Activated CD4-positive, alpha-beta T cell treated with anti-CD3 and anti-CD28 coated beads, Interleukin-2, Interleukin-6, amounts not matched to agents 100 ng/mL and 50 ng/mL, durations not matched to agents 16 hours and 8 hours (primary cell): ENCODE measurements at regions not wholly inside any gene's neighbourhood (a gene's known extent, or its start where the extent isn't known, plus 50 kb on each side); places are given as distances from the start of the nearest gene placed in this dataset.
"Not testable (repeated sequence)": the region's sequence is repeated elsewhere in the genome, so short reads cannot be mapped to it uniquely, and the experiment has no call there.

Experiments used
- DNase-seq: peaks from one replicate; pipeline ENCODE4 v3.0.0-alpha.2; 2020

DNA sequence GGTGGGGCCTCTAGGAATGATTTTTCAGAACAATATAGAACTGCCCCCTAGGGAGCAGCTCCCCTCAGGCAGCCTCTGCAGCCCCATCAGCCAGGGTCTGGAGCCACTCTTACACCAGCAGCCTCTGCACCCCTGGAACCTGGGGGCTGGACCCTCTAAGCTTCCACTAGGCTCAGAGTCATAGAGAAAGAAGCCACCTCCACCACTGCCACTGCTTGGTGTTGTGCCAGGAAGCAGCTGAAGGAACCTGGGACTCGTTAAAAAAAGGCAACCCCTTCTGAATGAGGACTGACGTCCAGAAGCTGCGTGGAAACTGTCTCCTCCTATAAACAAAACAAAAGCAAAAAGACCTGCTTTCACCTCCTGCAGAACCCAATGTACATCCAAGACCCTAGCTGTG lies 98.1 kb upstream of the HS6ST1 start:
- no peak for DNase-seq

DNA sequence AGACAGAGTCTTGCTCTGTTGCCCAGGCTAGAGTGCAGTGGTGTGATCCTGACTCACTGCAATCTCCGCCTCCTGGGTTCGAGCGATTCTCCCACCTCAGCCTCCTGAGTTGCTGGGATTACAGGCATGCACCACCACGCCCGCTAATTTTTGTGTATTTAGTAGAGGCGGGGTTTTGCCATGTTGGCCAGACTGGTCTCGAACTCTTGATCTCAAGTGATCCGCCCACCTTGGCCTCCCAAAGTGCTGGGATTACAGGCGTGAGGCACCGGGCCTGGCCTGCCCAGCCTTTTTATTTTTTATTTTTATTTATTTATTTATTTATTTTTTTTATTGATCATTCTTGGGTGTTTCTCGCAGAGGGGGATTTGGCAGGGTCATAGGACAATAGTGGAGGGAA lies 98.6 kb upstream of the HS6ST1 start:
- not testable (repeated sequence) for DNase-seq

DNA sequence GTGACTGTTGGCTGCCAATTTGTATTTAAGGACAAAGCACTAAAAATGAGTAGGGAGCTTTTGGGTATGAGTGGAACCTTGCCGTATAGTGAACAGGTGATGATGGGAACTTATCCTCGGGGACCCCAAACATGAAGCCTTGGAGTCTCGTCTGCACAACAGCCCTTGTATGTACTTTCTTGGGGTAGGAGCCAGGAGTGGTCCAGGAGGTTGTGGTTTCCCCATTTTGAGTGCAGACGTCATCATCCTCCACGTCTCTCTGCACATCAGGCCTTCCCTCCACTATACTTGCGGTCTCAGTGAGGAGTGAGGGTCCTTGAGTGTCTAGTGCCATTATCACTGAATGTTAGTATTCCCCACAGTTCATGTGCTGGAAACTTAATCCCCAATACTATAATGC lies 101.5 kb upstream of the HS6ST1 start:
- DNase-seq = no peak

DNA sequence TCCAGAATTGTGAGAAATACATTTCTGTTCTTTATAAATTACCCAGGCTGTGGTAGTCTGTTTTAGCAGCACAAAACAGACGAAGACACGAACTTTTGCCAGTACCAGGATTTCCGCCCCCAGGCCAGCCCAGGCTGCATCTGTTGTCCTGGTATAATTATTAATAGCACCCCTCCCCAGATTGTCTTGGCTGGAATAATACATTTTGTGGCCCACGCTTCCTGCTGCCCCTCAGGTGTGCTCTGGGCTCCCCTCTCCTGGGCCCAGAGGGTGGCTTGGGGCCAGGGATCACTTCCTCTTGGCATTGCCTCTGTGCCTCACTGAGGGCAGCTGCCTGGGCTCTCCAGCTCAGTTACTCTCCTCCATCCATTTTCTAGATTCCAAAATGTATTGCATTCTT lies 102.1 kb upstream of the HS6ST1 start:
- no peak for DNase-seq

DNA sequence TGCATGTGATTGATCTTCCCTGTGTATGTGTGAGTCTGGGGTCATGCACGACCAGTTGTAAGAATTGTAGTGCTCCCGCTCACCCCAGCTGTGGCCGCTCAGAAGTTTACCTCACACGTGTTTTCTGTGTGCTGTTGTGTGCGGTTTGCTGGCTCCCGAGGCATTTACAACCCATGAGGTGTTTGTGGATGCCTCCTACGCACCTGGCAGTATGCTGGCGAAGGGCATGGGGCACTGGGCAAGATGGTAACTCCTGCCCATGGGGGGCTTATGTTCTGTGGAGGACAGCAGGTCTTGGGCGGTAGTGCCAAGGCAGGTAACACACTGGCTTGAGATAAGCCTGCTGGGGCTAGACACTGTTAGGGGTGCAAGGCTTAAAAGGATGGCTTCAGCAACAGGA lies 102.6 kb upstream of the HS6ST1 start:
- no peak for DNase-seq

DNA sequence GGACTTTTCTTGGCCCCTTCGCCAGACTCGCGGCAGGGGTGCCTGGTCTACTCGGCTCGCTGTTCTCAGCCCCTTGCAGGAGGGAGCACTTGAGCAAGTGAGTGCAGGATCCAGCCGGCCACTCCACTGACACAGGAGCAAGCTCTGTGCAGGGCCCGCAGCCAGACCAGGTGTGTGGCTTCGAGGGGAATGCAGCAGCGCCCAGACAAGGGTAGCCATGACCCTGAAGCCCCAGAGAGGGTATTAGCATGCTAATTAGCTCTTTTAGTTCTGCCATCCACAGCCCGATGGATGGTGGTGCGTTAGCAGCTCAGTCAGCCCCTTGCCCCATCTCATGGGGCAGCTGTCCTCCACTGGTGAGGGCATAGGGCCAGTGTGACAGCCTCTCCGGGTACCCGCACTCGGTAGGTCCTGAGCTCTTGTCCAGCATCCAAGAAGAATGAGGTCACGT lies 103.2 kb upstream of the HS6ST1 start:
- no peak for DNase-seq

DNA sequence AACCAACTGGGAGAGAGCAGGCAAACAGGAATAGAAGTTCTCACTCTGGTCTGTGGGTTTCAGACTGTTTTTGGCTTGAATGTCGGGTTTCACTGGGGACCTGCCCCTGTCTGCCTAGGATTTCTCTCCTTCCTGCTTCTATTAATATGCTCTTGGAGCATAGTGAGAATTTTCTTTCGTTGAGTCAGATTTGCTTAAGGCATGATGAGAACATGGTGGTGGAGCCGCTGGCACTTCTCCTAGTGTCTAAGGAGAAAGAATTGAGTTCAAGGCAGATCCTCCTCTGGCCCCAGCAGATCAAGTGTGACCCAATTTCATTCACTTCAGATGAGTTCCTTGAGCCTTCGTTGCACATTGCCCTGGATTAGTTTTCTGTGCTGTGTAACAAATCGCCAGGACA lies 103.9 kb upstream of the HS6ST1 start:
- no peak for DNase-seq

DNA sequence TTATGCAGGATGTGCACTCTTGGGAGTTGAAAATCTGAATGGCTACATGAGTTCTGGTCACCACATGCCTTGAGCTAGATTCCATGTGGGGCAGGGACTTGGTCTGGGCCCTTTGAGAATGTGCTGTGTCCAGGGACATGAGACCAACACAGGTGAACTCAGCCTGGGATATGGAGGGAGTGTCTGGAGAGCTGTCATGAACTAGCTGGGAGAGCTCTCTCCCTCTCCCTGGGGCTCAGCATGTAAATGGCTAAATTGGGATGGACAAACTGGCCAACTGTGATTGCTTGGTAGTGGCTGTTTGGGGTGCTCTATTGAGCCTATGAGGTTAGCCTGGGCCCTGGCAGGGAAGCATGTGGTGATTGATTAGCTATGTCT lies 105.1 kb upstream of the HS6ST1 start:
- DNase-seq = no peak

DNA sequence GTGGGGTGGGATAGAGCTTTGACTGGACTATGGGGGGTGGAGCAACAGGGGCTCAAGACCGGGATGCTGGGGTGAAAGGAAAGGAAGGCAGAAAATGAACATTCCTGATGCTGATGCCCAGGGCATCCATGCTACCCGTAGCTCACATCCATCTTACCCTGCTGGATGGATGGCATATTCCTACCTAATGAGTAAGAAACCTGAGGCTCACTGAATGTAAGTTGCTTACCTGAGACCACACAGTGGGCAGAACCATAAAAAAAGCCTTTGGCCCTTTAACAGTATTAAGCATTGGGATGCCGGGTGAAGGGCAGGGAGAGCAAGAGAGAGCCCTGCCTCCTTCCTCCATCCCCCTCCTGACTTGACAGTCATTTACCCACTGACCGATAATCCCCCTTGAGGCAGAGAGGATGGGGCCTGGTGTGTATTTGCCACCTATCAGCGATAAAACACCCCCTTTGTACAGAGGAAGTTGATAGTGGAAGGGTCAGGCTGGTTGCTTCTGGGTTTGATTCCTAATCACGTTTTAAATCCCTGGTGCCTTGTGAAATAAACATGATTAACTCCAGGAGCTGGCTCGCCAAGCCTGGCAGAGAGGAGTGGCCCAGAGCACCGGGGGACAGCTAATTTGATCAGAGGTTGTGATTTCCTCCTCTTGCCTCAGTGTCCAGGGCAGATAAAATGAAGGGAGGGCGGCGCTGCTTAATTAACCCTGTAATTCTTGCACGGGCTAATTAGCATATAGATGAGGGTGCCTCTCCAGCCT lies 105.9 kb upstream of the HS6ST1 start:
- no peak for DNase-seq

DNA sequence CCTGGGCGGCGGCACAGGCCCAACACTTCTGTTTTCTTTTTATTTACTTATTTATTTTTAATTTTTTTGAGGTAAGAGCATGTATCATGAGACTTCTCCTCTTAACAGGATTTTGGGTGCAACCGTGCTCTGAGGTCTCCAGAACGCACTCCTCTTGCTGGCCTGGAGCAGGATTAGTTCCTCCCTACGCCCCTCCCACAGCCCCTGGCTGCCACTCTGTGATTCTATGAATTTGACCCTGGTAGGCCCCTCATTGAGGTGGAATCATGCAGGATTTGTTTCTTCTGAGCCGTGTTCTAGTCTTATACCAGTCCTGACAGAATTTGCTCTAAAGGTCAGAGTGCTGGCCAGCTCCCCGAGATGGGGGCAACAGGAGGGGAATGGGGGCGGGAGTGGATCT lies 106.5 kb upstream of the HS6ST1 start:
- no peak for DNase-seq

DNA sequence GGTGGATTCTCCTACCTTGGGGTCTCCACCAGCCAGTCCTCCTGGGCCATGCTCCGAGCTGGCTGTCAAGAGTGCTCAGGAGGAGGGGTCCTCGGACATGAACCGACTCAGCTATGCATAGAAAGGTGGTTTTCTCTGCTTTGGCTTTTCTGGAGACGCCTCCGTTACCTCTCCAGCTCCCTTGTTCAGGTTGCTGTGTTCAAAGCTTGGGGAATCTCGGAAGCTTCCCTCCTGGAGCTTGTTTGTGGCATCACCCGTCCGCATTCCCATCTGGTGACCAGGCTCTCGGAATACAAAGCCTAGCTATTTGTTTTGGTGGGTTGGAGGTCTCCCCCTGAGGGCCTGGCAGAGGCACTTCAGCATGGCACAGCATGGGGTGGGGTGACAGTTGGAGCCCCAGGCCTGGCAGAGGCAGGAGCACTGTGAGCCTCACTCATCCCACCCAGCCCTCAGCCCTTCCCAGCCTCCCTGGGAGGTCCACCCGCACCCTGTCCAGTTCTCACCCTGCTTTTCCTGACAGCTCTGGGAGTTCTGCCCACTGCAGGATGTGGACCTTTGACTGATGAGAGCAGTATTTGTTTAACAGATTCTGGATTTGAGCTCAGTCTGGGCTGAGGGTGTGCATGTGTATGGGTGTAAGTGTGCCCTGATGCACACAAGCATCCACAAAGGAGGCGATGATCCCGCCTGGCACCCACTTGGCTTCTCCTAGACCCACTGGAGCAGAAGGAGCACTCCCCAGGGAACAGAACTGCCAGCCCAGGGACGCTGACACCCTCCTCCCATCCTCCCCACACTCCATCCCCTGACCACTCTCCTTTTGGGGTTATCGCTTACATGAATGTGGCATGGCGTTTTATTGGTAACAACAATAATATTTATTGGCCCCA lies 107.3 kb upstream of the HS6ST1 start:
- DNase-seq = no peak

DNA sequence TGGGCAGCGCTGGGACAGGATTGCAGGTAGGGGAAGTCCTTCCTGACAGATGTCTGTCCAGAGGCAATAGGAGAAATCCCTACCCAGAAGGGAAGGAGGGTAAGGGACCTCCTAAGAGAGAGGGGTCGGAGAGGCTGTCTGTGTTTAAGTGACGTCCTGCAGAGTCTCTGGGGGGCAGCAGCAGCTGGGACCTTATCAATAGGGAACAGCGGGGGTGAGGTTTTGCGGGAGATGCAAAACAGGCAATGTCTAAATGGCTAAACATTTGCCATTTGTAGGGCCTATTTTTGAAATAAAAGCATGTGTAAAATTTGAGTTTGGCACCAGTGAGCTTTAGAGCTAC lies 108.7 kb upstream of the HS6ST1 start:
- DNase-seq = no peak

DNA sequence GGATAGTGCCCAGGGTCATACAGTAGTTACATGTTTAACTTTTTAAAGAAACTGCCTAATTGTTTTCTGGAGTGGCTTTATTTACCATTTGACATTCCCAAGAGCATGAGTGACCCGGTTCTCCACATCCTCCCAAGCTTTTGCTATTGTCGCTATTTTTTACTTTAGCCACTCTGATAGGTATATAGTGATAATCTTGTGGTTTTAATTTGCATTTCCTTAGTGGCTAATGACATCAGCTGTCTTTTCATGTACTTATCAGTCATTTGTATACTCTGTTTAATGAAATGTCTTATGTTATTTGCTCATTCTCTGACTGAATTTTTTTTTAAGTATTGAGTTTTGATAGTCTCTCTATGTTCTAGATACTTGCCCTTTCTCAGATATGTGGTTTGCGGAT lies 109.7 kb upstream of the HS6ST1 start:
- no peak for DNase-seq

DNA sequence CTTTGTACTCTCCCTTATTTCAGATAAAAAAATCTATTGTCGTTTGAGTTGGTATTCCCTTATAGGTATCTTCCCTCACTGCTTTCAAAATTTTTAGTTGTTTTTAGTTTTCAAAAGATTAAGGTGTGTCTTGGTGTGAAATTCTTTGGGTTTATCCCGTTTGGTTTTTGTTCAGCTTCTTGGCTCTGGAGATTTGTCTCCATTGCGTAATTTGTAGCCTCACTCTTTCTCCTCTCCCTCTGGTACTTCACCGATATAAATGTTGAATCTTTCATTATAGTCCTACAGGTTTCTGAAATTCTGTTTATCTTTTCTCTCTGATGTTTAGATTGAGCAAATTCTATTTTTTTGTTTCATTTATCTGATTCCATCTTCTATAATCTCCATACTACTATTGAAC lies 113.8 kb upstream of the HS6ST1 start:
- no peak for DNase-seq

DNA sequence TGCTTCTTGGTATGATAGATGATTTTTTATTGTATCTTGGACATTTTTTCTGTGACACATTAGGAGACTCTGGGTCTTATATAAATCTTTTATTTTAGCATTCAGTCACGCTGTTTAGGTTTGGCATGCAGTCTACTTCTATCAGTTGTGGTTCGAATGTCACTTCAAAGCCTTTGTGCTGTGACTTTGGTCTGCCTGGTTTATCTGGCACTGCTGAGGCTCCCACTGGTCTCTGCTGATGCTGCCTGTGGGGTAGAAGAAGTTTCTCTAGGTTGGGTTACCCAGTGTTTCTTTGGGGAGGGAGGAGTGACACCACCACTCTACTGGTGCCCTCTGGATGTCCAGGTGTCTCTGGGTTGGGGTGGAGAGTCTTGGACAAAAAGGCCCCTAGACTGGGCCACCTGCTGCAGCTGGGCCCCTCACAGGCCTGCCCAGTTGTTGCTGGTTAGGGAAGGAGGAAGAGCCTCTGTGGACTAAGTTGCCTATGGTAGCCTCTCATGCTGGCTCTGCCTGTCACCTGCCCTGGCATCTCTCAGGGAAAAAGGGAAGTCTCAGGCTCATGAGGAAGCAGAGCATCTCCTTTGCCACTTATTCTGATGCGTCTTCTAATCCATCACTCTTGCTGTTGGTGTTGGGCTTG lies 115.4 kb upstream of the HS6ST1 start:
- no peak for DNase-seq

DNA sequence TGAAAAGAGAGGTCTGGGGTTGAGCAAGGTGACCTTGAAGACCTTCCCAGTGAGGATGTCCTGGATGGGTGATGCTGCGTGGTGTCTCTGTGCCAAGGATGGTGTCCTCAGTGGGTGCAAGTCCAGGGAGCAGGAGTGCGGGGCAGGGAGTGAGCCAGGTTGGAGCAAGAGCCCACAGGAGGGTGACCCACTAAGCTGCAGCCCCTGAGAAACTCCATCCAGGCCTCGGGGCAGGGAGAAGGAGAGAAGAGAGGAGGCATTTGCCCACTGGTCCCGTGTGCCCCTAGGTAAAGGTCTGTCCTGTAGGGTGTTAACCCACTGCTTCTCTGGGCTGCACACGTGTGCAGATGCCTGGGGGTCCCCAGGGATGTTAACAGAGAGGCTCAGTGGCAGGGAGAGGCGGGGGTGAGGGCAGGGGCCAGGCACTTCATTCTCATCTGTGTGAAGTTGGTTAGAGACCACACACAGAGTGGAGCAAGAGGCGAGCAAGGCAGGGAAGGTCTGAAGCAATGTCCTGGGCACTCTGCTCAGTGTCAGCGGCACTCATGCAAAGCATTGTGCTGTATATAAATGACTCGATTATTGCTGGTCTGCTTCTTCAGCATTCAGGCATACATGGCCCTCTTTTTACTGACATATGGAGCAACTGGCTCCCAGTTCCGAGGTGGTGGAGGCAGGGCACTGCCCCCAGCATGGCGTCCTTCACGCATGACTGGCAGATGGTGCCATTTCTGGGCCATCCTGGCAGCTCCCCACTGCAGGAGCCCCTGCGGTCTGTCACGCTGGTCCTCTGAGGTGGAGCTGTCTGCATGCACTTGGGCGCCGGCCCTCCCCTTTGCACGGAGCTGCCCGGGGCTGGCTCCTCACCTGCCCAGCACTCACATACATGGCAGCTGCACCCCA lies 117.2 kb upstream of the HS6ST1 start:
- no peak for DNase-seq

DNA sequence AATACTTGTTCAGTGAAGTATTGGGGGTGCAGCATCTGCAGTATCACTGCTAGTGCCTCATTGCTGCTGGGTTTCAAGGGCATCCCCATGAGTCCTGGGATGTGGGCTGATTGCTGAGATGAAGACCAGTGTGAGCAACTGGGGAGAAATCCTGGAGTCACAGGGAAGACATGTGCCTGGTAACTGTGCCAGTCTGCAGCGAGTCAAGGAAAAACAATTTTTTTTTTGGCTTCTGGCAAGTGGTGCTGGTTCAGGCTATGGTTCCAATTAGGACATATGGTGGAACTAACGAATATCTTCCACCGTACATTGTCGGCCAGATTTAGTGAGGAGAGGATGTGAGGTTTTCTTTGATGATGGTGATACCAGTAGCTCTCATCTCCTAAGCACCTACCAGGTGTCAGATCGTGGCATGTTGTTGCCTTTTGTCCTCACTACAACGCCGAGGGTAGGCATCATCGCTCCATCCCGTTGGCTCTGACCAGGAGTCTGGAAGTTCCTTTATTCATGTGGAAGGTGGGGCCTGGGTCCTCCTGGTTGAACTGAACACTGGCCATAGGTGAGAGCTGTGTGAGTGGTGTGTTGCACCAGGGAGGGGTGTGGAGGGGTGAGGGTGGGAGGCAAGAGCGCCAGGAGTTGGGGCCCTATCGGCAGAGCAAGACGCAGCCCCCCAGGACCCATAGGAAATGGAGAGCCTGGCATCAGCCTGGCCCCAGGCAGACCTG lies 118.0 kb upstream of the HS6ST1 start:
- DNase-seq = no peak

DNA sequence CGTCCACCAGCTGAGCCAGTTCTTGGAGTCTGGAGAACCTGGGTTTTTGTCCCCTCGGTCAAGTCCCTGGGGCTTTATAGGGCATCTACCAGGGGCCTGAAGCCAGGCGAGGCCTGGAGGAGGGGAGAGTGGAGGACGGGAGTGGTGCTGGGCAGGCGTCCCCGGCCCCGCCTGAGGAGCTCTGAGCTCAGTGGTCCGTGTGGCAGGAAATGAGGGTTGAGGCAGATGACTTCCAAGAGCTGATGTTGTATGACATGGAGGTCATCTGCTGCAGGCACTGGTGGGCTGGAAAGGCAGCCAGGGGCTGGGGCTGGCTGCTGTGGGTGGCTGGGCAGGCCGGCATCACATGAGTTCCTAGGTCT lies 118.5 kb upstream of the HS6ST1 start:
- no peak for DNase-seq

DNA sequence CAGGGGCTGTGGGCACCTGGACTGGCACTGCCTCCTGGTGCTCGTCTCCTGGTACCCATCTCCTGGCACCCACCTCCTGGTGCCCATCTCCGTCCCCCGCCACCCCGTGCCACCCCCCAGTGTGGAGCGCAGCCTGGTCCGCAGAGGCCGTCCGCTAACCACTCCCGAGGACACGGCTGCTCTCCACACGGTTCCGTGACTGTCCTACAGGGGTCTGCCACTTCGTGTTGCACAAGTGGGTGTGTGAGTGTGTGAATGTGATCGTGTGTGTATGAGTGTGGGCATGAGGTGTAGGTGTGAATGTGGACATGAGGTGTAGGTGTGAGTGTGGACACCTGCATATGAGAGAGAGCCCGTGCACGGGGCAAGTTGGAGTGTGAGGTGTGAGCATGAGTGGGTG lies 119.4 kb upstream of the HS6ST1 start:
- DNase-seq = no peak

DNA sequence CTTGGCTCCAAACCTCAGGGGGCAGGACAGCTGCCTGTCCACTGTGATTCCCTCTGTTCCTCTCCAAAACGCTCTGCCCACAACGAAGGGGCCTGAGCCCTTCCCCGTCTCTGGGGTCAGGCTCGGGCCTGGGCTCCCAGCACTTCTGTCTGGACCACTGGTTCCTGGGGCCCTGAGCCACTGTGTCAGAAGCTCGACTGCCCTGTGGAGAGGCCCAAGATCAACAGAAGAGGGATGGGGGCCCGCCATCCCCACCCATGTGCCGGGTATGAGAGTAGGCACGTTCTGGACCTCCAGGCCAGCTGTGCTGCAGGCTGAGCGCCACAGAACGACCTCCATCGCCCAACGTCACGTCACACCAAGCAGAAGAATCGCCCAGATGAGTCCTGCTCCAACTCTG lies 119.9 kb upstream of the HS6ST1 start:
- DNase-seq = no peak

DNA sequence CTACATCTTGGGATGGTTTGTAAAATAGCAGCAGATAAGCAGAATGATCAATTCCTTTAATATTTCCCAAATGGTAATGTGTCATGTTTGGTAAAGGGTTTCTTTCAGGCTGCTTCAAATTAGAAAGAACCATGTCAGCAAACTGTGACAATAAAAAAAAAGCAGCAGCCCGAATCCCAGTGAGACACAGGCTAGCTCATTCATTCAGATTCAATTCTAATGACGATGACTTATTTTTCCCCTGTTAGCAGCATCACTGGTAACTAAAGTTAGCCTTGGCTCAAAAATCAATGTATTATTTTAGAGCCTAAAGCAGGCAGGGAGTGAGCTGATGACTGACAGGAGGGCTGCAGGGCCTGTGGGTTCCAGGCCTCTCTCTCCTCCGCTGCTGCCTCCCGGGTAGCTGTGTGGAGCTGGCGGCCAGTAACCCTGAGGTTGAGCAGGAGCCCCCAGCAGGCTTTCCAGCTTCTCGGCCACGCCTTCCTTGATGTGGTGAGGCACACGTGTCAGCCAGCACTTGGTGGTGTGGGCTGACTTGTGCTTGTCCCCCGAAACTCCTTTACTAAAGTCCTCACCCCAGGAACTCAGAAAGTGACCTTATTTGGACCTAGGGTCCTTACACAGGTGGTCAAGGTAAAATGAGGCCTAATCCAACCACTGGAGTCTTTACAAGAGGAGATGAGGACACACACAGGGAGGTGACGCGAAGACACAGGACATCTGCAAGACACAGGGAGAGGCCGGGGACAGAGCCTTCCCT lies 120.5 kb upstream of the HS6ST1 start:
- no peak for DNase-seq
